Duodenal mucosa (tissue), 2 donors: ENCODE measurements at regions not wholly inside any gene's neighbourhood (a gene's known extent, or its start where the extent isn't known, plus 50 kb on each side); places are given as distances from the start of the nearest gene placed in this dataset.

Experiments
- H3K27ac ChIP-seq: one replicate; pipeline ENCODE4 v1.7.0; 2013; ENCODE audit warnings: low read depth, low read length
- H3K27me3 ChIP-seq, 2 donors: one replicate each; pipeline ENCODE4 v1.7.0; 2013; ENCODE audit warnings: low read length in 2 of 2, control low read depth in 1 of 2; ENCODE audit not compliant: insufficient read depth in 2 of 2, control insufficient read depth in 1 of 2
- H3K36me3 ChIP-seq, 2 donors: one replicate each; pipeline ENCODE4 v1.7.0; 2013; ENCODE audit warnings: low read length in 2 of 2, control low read depth in 1 of 2; ENCODE audit not compliant: insufficient read depth in 2 of 2, control insufficient read depth in 1 of 2
- H3K4me1 ChIP-seq, 2 donors: one replicate each; pipeline ENCODE4 v1.7.0; 2013; ENCODE audit warnings: low read length in 2 of 2, control low read depth in 1 of 2; ENCODE audit not compliant: insufficient read depth in 2 of 2, control insufficient read depth in 1 of 2
- H3K4me3 ChIP-seq, 2 donors: one replicate each; pipeline ENCODE4 v1.7.0; 2013; ENCODE audit warnings: low read length in 2 of 2, low read depth in 1 of 2
- H3K9ac ChIP-seq, 2 donors: one replicate each; pipeline ENCODE4 v1.7.0; 2013; ENCODE audit warnings: low read length in 2 of 2, low read depth in 1 of 2
- H3K9me3 ChIP-seq, 2 donors: one replicate each; pipeline ENCODE4 v1.7.0; 2013; ENCODE audit warnings: low read length in 2 of 2, control low read depth in 1 of 2; ENCODE audit not compliant: control insufficient read depth in 1 of 2

GRCh38 chr3:28786446-28786845, 437.8 kb upstream of the AZI2 start:
- no peaks in the 10 kb centered on the region for H3K36me3 ChIP-seq
- H3K4me3 ChIP-seq: no peak overlapping the region
- H3K27ac ChIP-seq: no peak overlapping the region
- no peaks in the 10 kb centered on the region for H3K4me1 ChIP-seq
- no peaks in the 10 kb centered on the region for H3K9me3 ChIP-seq
- H3K9ac ChIP-seq: no peak overlapping the region
- no peaks in the 10 kb centered on the region for H3K27me3 ChIP-seq

GRCh38 chr3:28788571-28788970, 439.9 kb upstream of the AZI2 start:
- Histone ChIP-seq H3K9ac (no peak overlapping the region), H3K9me3 (no peaks in the 10 kb centered on the region), H3K36me3 (no peaks in the 10 kb centered on the region), H3K27me3 (no peaks in the 10 kb centered on the region), H3K27ac (no peak overlapping the region), H3K4me1 (no peaks in the 10 kb centered on the region), H3K4me3 (no peak overlapping the region)

DNA sequence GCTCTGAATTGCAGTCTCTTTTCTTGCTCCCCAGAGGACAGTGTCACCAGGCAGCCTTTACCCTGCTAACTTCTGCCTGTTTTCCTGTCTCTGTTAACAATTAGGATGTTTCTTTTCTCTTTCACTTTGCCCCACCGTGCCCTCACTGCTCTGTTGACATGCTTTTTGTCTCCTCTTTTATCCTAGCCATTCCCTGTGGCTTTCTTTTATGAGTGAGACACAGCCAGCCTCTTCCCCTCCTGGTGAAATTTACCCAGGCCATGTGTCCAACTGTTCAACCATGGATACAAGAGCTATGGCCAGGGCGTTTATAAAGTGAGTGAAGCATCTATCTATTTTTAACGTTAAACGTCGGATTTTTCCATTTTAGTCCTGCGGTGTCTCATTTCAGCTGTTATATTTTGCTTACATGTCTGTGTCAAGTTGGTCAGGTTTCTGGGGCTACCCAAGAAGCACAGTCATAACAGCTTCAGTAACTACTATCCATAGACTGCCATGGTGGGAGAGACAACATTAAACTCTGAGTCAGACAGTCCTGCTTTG, 443.2 kb upstream of the AZI2 start:
- Histone ChIP-seq H3K27me3 (no peaks in the 10 kb centered on the region), H3K36me3 (no peaks in the 10 kb centered on the region), H3K9me3 (no peaks in the 10 kb centered on the region), H3K4me1 (no peaks in the 10 kb centered on the region), H3K27ac (no peak overlapping the region), H3K4me3 (no peak overlapping the region), H3K9ac (no peak overlapping the region)

DNA sequence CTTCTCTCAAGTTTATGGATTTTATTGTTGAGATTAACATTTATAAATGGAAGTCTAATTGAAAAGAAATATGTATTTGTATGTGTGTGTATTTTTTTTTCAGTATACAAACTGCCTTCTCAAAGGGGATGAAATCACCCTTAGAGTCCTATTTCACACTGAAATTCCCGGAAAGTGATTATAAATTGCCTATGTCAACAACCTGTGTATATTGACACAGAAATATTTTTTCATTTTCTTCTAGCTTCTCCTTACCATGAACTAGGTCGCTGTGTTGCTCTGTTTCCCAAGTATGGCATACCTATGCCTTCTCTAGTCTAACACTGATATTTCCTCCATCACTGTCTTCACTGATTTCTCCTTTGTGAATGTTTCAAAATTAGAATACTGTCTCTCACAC, 444.0 kb upstream of the AZI2 start:
- H3K27ac ChIP-seq: no peak overlapping the region
- no peak overlapping the region for H3K4me3 ChIP-seq
- no peaks in the 10 kb centered on the region for H3K36me3 ChIP-seq
- H3K27me3 ChIP-seq: no peaks in the 10 kb centered on the region
- H3K9me3 ChIP-seq: no peaks in the 10 kb centered on the region
- H3K4me1 ChIP-seq: no peaks in the 10 kb centered on the region
- H3K9ac ChIP-seq: no peak overlapping the region

DNA sequence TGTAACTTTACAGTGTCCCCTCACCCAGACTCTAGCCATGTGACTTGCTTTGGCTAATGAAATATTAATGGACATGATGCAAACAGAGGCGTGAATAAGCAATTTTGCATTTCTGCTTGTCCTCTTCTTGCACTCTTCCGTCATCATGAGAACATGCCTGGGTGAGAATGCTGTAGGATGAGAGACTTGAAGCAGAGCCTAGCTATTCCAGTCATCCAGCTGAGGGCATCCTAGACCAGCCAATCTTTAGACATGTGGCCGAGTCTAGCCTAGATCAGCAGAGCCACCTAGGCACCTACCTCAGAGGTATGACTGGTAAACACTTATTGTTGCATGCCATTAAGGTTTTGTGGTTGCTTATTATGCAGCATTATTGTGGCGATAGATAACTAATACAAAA, 450.5 kb upstream of the AZI2 start:
- Histone ChIP-seq H3K4me3 (no peak overlapping the region), H3K9ac (no peak overlapping the region), H3K4me1 (no peaks in the 10 kb centered on the region), H3K36me3 (no peaks in the 10 kb centered on the region), H3K27ac (no peak overlapping the region), H3K9me3 (peaks cover 0 to 3% of the 10 kb centered on the region in 2 donors), H3K27me3 (no peaks in the 10 kb centered on the region)

DNA sequence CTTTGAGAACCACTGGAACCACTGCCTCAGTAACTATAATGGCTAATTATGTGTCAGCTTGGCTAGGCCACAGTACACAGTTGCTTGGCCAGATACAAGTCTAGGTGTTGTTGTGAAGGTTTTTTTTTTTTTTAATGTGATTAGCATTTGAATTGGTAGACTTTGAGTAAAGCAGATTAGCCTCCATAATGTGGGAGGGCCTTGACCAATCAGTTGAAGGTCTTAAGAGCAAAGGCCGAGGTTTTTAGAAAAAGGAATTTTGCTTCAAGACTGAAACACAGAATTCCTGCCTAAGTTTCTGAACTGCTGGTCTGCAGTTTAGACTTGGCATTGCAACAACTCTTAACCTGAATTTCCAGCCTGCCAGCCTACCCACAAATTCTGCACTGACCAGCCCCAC, 451.6 kb upstream of the AZI2 start:
- H3K27me3 ChIP-seq: no peaks in the 10 kb centered on the region
- H3K4me3 ChIP-seq: no peak overlapping the region
- H3K27ac ChIP-seq: no peak overlapping the region
- H3K9ac ChIP-seq: no peak overlapping the region
- H3K9me3 ChIP-seq: peaks cover 0 to 3% of the 10 kb centered on the region in 2 donors
- H3K4me1 ChIP-seq: no peaks in the 10 kb centered on the region
- H3K36me3 ChIP-seq: no peaks in the 10 kb centered on the region

- H3K4me3 ChIP-seq: no peak overlapping the region
- H3K27ac ChIP-seq: no peak overlapping the region
- no peaks in the 10 kb centered on the region for H3K4me1 ChIP-seq
- H3K36me3 ChIP-seq: no peaks in the 10 kb centered on the region
- H3K27me3 ChIP-seq: no peaks in the 10 kb centered on the region
- H3K9ac ChIP-seq: no peak overlapping the region
- no peaks in the 10 kb centered on the region for H3K9me3 ChIP-seq
Observed at GRCh38 chr3:28808068-28808467, 459.4 kb upstream of the AZI2 start.

GRCh38 chr3:28816017-28816416, 464.9 kb upstream of the RBMS3 start:
- Histone ChIP-seq H3K27ac (no peak overlapping the region), H3K36me3 (no peaks in the 10 kb centered on the region), H3K4me3 (no peak overlapping the region), H3K27me3 (no peaks in the 10 kb centered on the region), H3K9ac (no peak overlapping the region), H3K4me1 (no peaks in the 10 kb centered on the region), H3K9me3 (no peaks in the 10 kb centered on the region)

GRCh38 chr3:28824316-28824715, 456.6 kb upstream of the RBMS3 start:
- H3K4me3 ChIP-seq: no peak overlapping the region
- no peak overlapping the region for H3K9ac ChIP-seq
- H3K4me1 ChIP-seq: no peaks in the 10 kb centered on the region
- H3K27me3 ChIP-seq: no peaks in the 10 kb centered on the region
- no peaks in the 10 kb centered on the region for H3K36me3 ChIP-seq
- H3K9me3 ChIP-seq: no peaks in the 10 kb centered on the region
- no peak overlapping the region for H3K27ac ChIP-seq

DNA sequence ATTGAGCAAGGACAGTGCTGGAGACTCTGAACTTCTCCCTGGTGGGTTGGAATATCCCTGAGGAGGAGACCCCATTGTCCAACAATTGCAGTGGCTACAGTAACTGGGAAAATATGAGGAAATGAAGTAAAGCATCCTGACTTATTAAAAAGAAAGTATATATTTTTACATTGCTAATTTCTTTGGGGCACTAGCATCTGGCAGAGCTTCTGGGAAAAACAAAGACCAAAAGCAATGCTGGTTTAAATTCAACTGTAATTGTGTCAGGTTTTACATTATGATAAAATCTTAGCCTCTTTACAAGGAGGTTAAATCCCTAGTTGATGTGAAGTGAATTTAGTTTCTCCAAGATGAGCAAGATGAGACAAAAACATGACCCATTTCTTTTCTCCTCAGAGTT, 454.0 kb upstream of the RBMS3 start:
- H3K27ac ChIP-seq: no peak overlapping the region
- H3K4me3 ChIP-seq: no peak overlapping the region
- no peaks in the 10 kb centered on the region for H3K27me3 ChIP-seq
- no peaks in the 10 kb centered on the region for H3K4me1 ChIP-seq
- no peaks in the 10 kb centered on the region for H3K36me3 ChIP-seq
- no peaks in the 10 kb centered on the region for H3K9me3 ChIP-seq
- H3K9ac ChIP-seq: no peak overlapping the region

DNA sequence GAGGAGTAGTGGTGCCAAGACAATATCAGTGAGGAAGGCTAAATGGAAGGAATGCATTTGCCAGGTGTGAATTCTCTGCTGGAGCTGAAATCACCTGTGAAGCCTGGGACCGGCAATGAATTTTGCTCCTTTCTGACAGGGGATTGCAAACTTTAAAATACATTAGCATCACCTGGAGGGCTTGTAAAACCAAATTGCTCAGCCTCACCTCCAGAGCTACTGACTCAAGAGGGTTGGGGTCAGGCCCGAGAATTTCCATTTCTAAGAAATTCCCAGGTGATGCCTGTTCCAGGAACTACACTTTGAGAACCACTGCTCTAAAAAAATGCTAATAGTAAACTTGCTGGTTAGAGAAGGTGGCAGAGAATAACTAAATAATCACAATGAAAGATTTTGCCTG, 445.6 kb upstream of the RBMS3 start:
- Histone ChIP-seq H3K4me3 (no peak overlapping the region), H3K36me3 (no peaks in the 10 kb centered on the region), H3K27ac (no peak overlapping the region), H3K9ac (no peak overlapping the region), H3K4me1 (no peaks in the 10 kb centered on the region), H3K27me3 (no peaks in the 10 kb centered on the region), H3K9me3 (no peaks in the 10 kb centered on the region)
